GM04504 (cell line): ENCODE measurements at regions not wholly inside any gene's neighbourhood (a gene's known extent, or its start where the extent isn't known, plus 50 kb on each side); places are given as distances from the start of the nearest gene placed in this dataset.

Experiments
- DNase-seq: peaks from one replicate; pipeline ENCODE4 v3.0.0-alpha.2; 2012; ENCODE audit warnings: low read depth

- no peak for DNase-seq
Observed at GRCh38 chr2:150165442-150165841, 322.0 kb downstream of the RND3 start.

- DNase-seq = no peak
Observed at GRCh38 chr2:150162241-150162942, 325.1 kb downstream of the RND3 start.

- DNase-seq = no peak
Observed at GRCh38 chr2:150160058-150160457, 327.4 kb downstream of the RND3 start.

- DNase-seq = no peak
Observed at GRCh38 chr2:150159300-150159699, 328.2 kb downstream of the RND3 start.

- DNase-seq = no peak
Observed at GRCh38 chr2:150156876-150157275, 330.6 kb downstream of the RND3 start.

GRCh38 chr2:150156415-150156814 is 331.1 kb downstream of the RND3 start:
- no peak for DNase-seq

- DNase-seq = no peak
Observed at GRCh38 chr2:150154308-150154797, 333.1 kb downstream of the RND3 start.

GRCh38 chr2:150153646-150154307 is 333.7 kb downstream of the RND3 start:
- no peak for DNase-seq

GRCh38 chr2:150152230-150152629 is 335.2 kb downstream of the RND3 start:
- DNase-seq = no peak

GRCh38 chr2:150150144-150150543 is 337.3 kb downstream of the RND3 start:
- no peak for DNase-seq

- DNase-seq = no peak
Observed at GRCh38 chr2:150147889-150148683, 339.4 kb downstream of the RND3 start.

GRCh38 chr2:150146879-150147278 is 340.6 kb downstream of the RND3 start:
- no peak for DNase-seq

GRCh38 chr2:150145299-150145692 is 342.2 kb downstream of the RND3 start:
- no peak for DNase-seq

GRCh38 chr2:150144546-150145298 is 342.7 kb downstream of the RND3 start:
- no peak for DNase-seq

- DNase-seq = no peak
Observed at GRCh38 chr2:150143087-150143536, 344.4 kb downstream of the RND3 start.

GRCh38 chr2:150142561-150142960 is 344.9 kb downstream of the RND3 start:
- no peak for DNase-seq

GRCh38 chr2:150141226-150142001 is 346.1 kb downstream of the RND3 start:
- DNase-seq = no peak

- no peak for DNase-seq
Observed at GRCh38 chr2:150140777-150141176, 346.7 kb downstream of the RND3 start.

- no peak for DNase-seq
Observed at GRCh38 chr2:150138587-150138986, 348.9 kb downstream of the RND3 start.

- no peak for DNase-seq
Observed at GRCh38 chr2:150137338-150138069, 350.0 kb downstream of the RND3 start.

GRCh38 chr2:150136893-150137292 is 350.6 kb downstream of the RND3 start:
- DNase-seq = no peak
